ENCODE measurements at regions not wholly inside any gene's neighbourhood (a gene's known extent, or its start where the extent isn't known, plus 50 kb on each side); places are given as distances from the start of the nearest gene placed in this dataset.

DNA sequence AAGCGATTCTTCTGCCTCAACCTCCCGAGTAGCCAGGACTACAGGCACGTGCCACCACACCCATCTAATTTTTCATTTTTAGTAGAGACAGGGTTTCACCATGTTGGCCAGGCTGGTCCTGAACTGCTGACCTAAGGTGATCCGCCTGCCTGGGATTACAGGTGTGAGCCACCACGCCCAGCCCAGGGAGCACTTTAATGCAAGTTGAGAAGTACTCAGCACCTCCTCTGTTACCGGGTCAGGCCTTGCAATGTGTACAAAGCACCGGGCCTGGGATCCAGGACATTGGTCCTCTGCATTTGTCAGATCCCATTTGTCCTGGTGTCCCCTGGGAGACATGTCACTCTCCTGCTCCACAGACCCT is 143.6 kb downstream of the TOMM20 start:
- H4K20me1 ChIP-seq (ENCODE audit: insufficient read depth) = no peaks in the 10 kb centered on the region
- H3K36me3 ChIP-seq (ENCODE audit: control insufficient read depth in 1 of 2, insufficient read depth in 2 of 2, low read length in 2 of 2) = no peaks in the 10 kb centered on the region
- ChIA-PET POLR2A (no interaction called here), RAD21 (ENCODE audit: low non-redundant PET in 1 of 2, low total read pairs in 2 of 2, uncharacterized antibody in 2 of 2, unreplicated experiment in 2 of 2) (no interaction called here), CTCF (no interaction called here)
- no peak overlapping the region for H2AFZ ChIP-seq (ENCODE audit: low read depth, low read length, poor library complexity, severe bottlenecking)
- H3K4me1 ChIP-seq (ENCODE audit: control insufficient read depth in 1 of 2, insufficient read depth in 2 of 2, low read length in 2 of 2) = peaks cover 24 to 53% of the 10 kb centered on the region in 2 experiments
- H3K9ac ChIP-seq (ENCODE audit: low read length) = no peak overlapping the region
- no peaks in the 10 kb centered on the region for H3K9me3 ChIP-seq (ENCODE audit: control insufficient read depth in 1 of 2, insufficient read depth in 1 of 2, low read depth in 1 of 2, low read length in 2 of 2)
- BruUV-seq (replicated peaks) = no TSS peak
- H3K9me2 ChIP-seq (ENCODE audit: insufficient read depth) = no peaks in the 10 kb centered on the region
- DNase-seq (ENCODE audit: low read depth, low spot score) (no peak), ATAC-seq (no peak)
- no peaks in the 10 kb centered on the region for H3K27me3 ChIP-seq (ENCODE audit: insufficient read depth, low read length)
- H3K27ac ChIP-seq (ENCODE audit: low read depth, low read length) = no peak overlapping the region
- H3K79me2 ChIP-seq (ENCODE audit: insufficient read depth, low read length) = no peaks in the 10 kb centered on the region
- intact Hi-C loops (cut with micrococcal nuclease) = no loop called here
- H3K4me2 ChIP-seq (ENCODE audit: low read length) = no peak overlapping the region
- TF ChIP-seq TCF7L2 (IDR thresholded peaks at IDR 0.05; ENCODE audit: borderline replicate concordance, extremely low read depth, insufficient read depth, insufficient read length) = no peak
- TF ChIP-seq SP1 (IDR thresholded peaks at IDR 0.05; ENCODE audit: low read depth) = no peak
- TF ChIP-seq CEBPB (IDR thresholded peaks at IDR 0.05; ENCODE audit: low read depth) = no peak
- no peak for TF ChIP-seq ELF1 (IDR thresholded peaks at IDR 0.05; ENCODE audit: borderline replicate concordance, low read depth)
- TF ChIP-seq ZBTB33 (IDR thresholded peaks at IDR 0.05; ENCODE audit: extremely low read depth, insufficient replicate concordance, low read length) = no peak
- no peak for TF ChIP-seq POLR2AphosphoS5 (IDR thresholded peaks at IDR 0.05; ENCODE audit: low read depth, low read length)
- no peak for TF ChIP-seq EZH2phosphoT487 (IDR thresholded peaks at IDR 0.05; ENCODE audit: borderline replicate concordance)
- no peak for TF ChIP-seq EZH2 (IDR thresholded peaks at IDR 0.05)
- TF ChIP-seq ZFX (IDR thresholded peaks at IDR 0.05) = no peak
- TF ChIP-seq, protein P1, sequence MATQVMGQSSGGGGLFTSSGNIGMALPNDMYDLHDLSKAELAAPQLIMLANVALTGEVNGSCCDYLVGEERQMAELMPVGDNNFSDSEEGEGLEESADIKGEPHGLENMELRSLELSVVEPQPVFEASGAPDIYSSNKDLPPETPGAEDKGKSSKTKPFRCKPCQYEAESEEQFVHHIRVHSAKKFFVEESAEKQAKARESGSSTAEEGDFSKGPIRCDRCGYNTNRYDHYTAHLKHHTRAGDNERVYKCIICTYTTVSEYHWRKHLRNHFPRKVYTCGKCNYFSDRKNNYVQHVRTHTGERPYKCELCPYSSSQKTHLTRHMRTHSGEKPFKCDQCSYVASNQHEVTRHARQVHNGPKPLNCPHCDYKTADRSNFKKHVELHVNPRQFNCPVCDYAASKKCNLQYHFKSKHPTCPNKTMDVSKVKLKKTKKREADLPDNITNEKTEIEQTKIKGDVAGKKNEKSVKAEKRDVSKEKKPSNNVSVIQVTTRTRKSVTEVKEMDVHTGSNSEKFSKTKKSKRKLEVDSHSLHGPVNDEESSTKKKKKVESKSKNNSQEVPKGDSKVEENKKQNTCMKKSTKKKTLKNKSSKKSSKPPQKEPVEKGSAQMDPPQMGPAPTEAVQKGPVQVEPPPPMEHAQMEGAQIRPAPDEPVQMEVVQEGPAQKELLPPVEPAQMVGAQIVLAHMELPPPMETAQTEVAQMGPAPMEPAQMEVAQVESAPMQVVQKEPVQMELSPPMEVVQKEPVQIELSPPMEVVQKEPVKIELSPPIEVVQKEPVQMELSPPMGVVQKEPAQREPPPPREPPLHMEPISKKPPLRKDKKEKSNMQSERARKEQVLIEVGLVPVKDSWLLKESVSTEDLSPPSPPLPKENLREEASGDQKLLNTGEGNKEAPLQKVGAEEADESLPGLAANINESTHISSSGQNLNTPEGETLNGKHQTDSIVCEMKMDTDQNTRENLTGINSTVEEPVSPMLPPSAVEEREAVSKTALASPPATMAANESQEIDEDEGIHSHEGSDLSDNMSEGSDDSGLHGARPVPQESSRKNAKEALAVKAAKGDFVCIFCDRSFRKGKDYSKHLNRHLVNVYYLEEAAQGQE (IDR thresholded peaks at IDR 0.05; ENCODE audit: low read depth) = no peak
- no peak for TF ChIP-seq YY1 (IDR thresholded peaks at IDR 0.05; ENCODE audit: extremely low read depth, insufficient replicate concordance, low read depth, low read length)
- no peak for TF ChIP-seq RAD21 (IDR thresholded peaks at IDR 0.05; ENCODE audit: low read depth)
- TF ChIP-seq, protein P2, sequence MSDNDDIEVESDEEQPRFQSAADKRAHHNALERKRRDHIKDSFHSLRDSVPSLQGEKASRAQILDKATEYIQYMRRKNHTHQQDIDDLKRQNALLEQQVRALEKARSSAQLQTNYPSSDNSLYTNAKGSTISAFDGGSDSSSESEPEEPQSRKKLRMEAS (IDR thresholded peaks at IDR 0.05) = no peak
- no peak overlapping the region for H3K4me3 ChIP-seq (replicated peaks in 1 of 2; ENCODE audit: low read depth in 1 of 2, low read length in 2 of 2)
